Activated T-cell treated with anti-CD3 and anti-CD28 coated beads for 1 hour (primary cell): ENCODE measurements at regions not wholly inside any gene's neighbourhood (a gene's known extent, or its start where the extent isn't known, plus 50 kb on each side); places are given as distances from the start of the nearest gene placed in this dataset.

Experiments used
- DNase-seq: peaks from one replicate; pipeline ENCODE4 v3.0.0-alpha.2; 2020; ENCODE audit warnings: low read depth

- DNase-seq = no peak
Observed at GRCh38 chr1:10897981-10898728, 101.7 kb upstream of the CASZ1 start.

- DNase-seq = no peak
Observed at GRCh38 chr1:10898921-10899320, 102.5 kb upstream of the CASZ1 start.

- no peak for DNase-seq
Observed at GRCh38 chr1:10899490-10900250, 103.2 kb upstream of the CASZ1 start.

- no peak for DNase-seq
Observed at GRCh38 chr1:10900251-10900651, 103.8 kb upstream of the CASZ1 start.

DNA sequence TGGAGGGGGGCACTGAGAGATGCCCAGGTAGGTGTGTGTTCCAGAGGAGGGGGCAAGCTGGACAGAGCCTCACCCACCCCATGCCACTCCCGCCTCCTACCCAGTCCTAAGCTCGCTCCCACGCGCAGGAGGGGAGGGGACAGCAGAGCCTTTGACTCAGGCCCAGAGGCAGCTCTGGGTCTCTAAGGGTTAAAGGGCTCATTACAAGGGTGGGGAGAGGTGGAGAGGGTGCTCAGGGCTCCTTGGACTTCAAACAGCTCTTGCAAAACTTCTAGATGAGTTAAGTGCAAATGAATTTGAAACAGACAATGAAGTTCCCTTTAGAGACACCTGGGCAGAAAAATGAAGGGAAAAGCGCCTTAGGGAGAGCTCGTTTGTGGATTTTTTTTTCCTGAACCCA is 104.2 kb upstream of the CASZ1 start:
- no peak for DNase-seq

DNA sequence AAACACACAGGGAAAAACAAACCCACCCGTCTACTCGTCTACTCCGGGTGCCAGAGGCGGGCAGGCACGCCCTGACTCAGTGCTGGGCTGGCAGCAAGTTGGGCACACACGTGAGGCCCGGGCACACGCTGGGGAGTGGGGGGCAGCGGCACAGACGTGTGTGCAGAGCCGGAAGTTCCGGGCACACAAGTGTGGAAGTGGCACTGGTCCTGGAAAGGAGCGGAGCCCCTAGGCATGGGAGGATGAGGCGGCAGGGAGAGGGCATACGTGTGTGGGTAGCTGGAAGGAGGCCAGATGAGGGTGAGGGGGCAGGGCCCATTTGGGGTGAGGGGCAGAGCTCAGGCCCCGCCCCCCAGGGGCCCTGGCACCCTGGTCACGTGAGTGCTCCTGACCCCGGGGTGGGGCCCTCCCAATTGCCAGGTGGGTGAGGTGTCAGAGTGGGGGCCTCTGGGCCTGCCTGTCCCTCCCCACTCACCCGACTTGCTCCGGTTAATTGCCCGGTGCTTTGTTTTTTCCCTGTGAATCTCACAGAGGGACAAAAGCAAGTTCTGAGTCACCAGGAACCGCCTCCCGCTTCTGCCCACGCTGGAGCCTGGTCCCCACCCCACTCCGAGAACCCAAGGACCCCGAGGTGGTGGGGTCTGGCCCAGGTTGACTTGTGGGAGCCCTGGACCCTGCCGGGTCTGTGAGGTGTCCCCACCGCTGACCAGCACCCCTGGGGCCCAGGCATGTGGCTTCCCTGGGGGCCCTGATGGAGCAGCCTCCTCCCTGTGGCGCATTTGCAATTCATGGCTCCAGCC is 104.8 kb upstream of the CASZ1 start:
- DNase-seq = no peak

- DNase-seq = no peak
Observed at GRCh38 chr1:10901891-10902805, 105.7 kb upstream of the CASZ1 start.

DNA sequence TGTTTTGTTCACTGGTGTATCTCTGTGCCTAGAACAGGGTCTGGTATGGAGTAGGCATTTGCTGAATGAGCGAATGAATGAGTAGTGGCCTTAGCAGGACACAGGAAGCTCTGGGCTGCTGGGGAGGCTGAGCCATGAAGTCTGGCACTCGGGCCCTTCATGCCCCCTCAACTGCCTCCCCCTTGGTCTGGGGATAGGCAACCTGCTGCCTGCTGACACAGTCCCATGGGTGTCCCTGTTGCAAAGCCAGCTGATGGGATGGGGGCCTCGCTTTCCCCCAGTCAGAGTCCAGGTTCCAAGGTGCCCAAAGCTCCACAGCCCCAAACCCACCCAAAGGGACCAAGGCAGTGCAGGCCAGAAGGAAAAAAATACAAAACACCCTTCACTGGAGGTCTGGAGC is 107.0 kb upstream of the CASZ1 start:
- no peak for DNase-seq

DNA sequence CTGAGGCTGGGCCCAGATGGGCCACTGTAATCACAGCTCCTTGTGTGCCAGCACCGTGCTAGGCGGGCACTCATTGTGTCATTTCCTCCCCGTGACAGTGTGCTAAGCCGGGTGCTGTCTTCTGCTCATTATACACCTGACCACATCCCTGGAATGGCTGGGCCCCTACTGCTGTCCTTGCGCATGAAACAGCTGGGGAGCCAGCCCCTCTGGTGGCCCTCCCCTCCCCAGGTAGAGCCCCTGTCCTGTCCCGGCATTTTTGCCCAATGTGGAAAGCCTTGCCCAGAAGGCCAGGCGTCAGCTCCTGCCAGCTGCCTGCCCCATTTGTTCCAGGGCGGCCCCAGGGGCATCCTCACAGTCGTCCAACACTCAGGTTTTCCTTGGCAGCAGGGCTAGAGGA is 107.4 kb upstream of the CASZ1 start:
- no peak for DNase-seq

GRCh38 chr1:10904396-10905358 is 107.8 kb upstream of the TARDBP start:
- peak; percentile 20 for DNase-seq

- no peak for DNase-seq
Observed at GRCh38 chr1:10905841-10906655, 106.4 kb upstream of the TARDBP start.

DNA sequence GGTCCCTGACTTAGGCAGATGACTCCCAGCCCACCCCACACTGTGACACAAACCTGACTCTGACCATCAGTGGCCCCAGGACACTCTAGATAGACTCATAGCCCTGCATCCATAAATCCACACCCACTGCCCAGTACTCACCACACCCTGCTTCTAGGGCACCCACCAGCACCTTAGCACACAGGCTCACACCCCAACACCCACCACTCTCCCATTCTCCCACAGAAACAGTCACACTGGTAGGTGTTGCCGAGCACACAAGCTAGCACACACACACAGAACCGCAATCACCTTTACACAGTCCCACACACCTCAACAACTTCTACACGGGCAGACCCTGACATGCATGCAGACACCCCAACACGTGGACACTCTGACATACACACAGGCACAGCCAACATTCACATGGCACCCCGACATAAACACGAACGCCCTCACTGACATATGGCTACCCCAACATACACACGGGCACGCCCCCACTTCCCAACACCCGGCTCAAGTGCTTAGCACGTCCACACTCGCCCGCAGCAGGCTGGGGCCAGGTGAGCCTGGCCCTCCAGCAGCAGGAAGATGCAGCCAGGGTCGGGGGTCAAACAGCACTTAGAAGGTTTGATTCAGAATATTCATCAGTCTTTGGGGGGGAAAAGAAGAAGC is 105.5 kb upstream of the TARDBP start:
- no peak for DNase-seq

GRCh38 chr1:10908266-10908665 is 104.2 kb upstream of the TARDBP start:
- no peak for DNase-seq

GRCh38 chr1:10909697-10910680 is 102.5 kb upstream of the TARDBP start:
- peak; percentile 76 for DNase-seq

GRCh38 chr1:10910681-10911489 is 101.6 kb upstream of the TARDBP start:
- DNase-seq = no peak

DNA sequence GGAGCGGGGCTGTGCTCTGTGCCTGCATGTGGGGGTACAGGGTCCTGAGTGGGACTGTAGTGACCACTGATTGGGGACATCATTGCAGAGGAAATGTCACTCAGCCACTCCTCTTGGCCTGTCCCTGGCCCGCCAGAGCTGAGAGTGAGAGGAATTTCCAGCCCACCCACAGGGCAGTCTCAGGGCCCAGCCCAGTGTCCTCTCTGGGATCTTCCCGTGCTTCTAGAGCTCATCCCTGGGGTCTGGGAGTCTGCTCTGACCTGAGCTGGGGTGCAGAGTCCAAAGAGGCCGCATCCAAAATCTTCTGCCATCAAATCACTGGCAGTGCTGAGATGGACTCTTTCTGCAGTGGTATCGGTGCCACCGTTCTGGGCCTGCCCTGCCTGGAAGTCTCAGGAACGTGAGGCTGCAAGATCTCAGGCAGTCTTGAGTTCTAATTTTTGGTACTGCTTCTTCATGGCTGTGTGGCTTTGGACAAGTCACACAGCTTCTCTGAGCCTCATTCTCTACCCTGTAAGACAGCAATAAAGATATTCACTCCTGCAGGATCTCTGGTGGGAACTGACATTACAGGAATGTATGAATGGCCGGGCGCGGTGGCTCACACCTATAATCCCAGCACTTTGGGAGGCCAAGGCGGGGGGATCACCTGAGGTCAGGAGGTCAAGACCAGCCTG is 100.8 kb upstream of the TARDBP start:
- DNase-seq = no peak
